NB4 (cell line): ENCODE measurements at regions not wholly inside any gene's neighbourhood (a gene's known extent, or its start where the extent isn't known, plus 50 kb on each side); places are given as distances from the start of the nearest gene placed in this dataset.

Experiments used
- DNase-seq: peaks from one replicate; pipeline ENCODE4 v3.0.0; 2010; ENCODE audit warnings: low read depth
- H3K4me3 ChIP-seq: one replicate; pipeline ENCODE4 v1.5.1; 2011; ENCODE audit warnings: mild to moderate bottlenecking, low read depth, low read length, moderate library complexity
- CTCF ChIP-seq: IDR thresholded peaks from one replicate; pipeline ENCODE4 v1.5.1; 2012; ENCODE audit warnings: low read depth, low read length
- MAX ChIP-seq: IDR thresholded peaks from 2 replicates; pipeline ENCODE4 v1.6.1; 2011; ENCODE audit warnings: low read depth, low read length
- MYC ChIP-seq: IDR thresholded peaks from 2 replicates; pipeline ENCODE4 v1.6.1; 2011; ENCODE audit warnings: low read depth, low read length
- POLR2A ChIP-seq: IDR thresholded peaks from 2 replicates; pipeline ENCODE4 v1.6.1; 2011; ENCODE audit warnings: mild to moderate bottlenecking; ENCODE audit not compliant: insufficient read length; ENCODE audit errors: extremely low read depth

GRCh38 chr14:26056036-26056616, 541.7 kb downstream of the NOVA1 start:
- no peak overlapping the region for H3K4me3 ChIP-seq
- no peak for DNase-seq

GRCh38 chr14:26032348-26032747, 565.5 kb downstream of the NOVA1 start:
- no peak for DNase-seq
- H3K4me3 ChIP-seq = no peak overlapping the region
- TF ChIP-seq MAX = no peak
- TF ChIP-seq CTCF = no peak

More at GRCh38 chr14:26056036-26056616, 541.7 kb downstream of the NOVA1 start:
- TF ChIP-seq CTCF (no peak), MAX (no peak), POLR2A (no peak), MYC (no peak)

- TF ChIP-seq CTCF (no peak), MAX (no peak), MYC (no peak), POLR2A (no peak)
- no peak overlapping the region for H3K4me3 ChIP-seq
- no peak for DNase-seq
Observed at GRCh38 chr14:26026384-26026783, 571.4 kb downstream of the NOVA1 start.

- no peak for DNase-seq
- TF ChIP-seq MAX (no peak), MYC (no peak), POLR2A (no peak), CTCF (no peak)
- no peak overlapping the region for H3K4me3 ChIP-seq
Observed at GRCh38 chr14:26023967-26024366, 573.9 kb downstream of the NOVA1 start.

- TF ChIP-seq CTCF (no peak), MYC (no peak), POLR2A (no peak), MAX (no peak)
- H3K4me3 ChIP-seq = no peak overlapping the region
- DNase-seq = no peak
Observed at GRCh38 chr14:26021759-26022158, 576.1 kb downstream of the NOVA1 start.

- H3K4me3 ChIP-seq = no peak overlapping the region
- no peak for DNase-seq
- TF ChIP-seq MAX = no peak
- TF ChIP-seq CTCF = no peak
- TF ChIP-seq MYC = no peak
- no peak for TF ChIP-seq POLR2A
Observed at GRCh38 chr14:26017270-26017669, 580.6 kb downstream of the NOVA1 start.
